Renal pelvis (tissue), 1 donor: ENCODE measurements at regions not wholly inside any gene's neighbourhood (a gene's known extent, or its start where the extent isn't known, plus 50 kb on each side); places are given as distances from the start of the nearest gene placed in this dataset.
A peak's percentile ranks its signal among the peaks of the same experiment; 100 is the strongest.

Experiments
- DNase-seq: peaks from one replicate; pipeline ENCODE4 v3.0.0-alpha.2; 2013

- DNase-seq: no peak
Measured at GRCh38 chr2:120881981-120882788, 146.5 kb downstream of the GLI2 start.

- no peak for DNase-seq
Measured at GRCh38 chr2:120883607-120884440, 148.2 kb downstream of the GLI2 start.

GRCh38 chr2:120884472-120885290, 149.0 kb downstream of the GLI2 start:
- DNase-seq: peak; percentile 83

- DNase-seq: no peak
Measured at GRCh38 chr2:120885321-120885720, 149.7 kb downstream of the GLI2 start.

GRCh38 chr2:120885749-120886148, 150.1 kb downstream of the GLI2 start:
- DNase-seq: no peak

GRCh38 chr2:120886534-120887319, 151.1 kb downstream of the GLI2 start:
- no peak for DNase-seq

GRCh38 chr2:120887320-120887697, 151.6 kb downstream of the GLI2 start:
- DNase-seq: no peak

GRCh38 chr2:120887741-120888231, 152.1 kb downstream of the GLI2 start:
- DNase-seq: no peak

- no peak for DNase-seq
Measured at GRCh38 chr2:120888851-120889250, 153.2 kb downstream of the GLI2 start.

GRCh38 chr2:120889936-120890335, 154.3 kb downstream of the GLI2 start:
- no peak for DNase-seq

GRCh38 chr2:120890566-120891360, 155.1 kb downstream of the GLI2 start:
- DNase-seq: no peak

- DNase-seq: no peak
Measured at GRCh38 chr2:120892271-120892966, 156.8 kb downstream of the GLI2 start.

- DNase-seq: no peak
Measured at GRCh38 chr2:120892967-120893667, 157.4 kb downstream of the GLI2 start.

- DNase-seq: peak; percentile 76
Measured at GRCh38 chr2:120893811-120894584, 158.3 kb downstream of the GLI2 start.

- DNase-seq: no peak
Measured at GRCh38 chr2:120894966-120895365, 159.3 kb downstream of the GLI2 start.

- DNase-seq: no peak
Measured at GRCh38 chr2:120896126-120896525, 160.5 kb downstream of the GLI2 start.

- DNase-seq: no peak
Measured at GRCh38 chr2:120896901-120897300, 161.2 kb downstream of the GLI2 start.

- DNase-seq: no peak
Measured at GRCh38 chr2:120897399-120897798, 161.7 kb downstream of the GLI2 start.
